ENCODE measurements at regions not wholly inside any gene's neighbourhood (a gene's known extent, or its start where the extent isn't known, plus 50 kb on each side); places are given as distances from the start of the nearest gene placed in this dataset.

GRCh38 chr4:160212078-160212477 is 1109.2 kb downstream of the RAPGEF2 start:
- Mint-ChIP-seq H3K27ac (no peak overlapping the region), H3K9me3 (no peaks in the 10 kb centered on the region), H3K36me3 (ENCODE audit: low read depth) (no peaks in the 10 kb centered on the region), H3K4me1 (no peaks in the 10 kb centered on the region), H3K27me3 (no peaks in the 10 kb centered on the region), H3K4me3 (no peak overlapping the region)
- intact Hi-C loops (cut with micrococcal nuclease), result no loop called here
- no peak for DNase-seq

- H3K4me3 Mint-ChIP-seq, result no peak overlapping the region
- intact Hi-C loops (cut with micrococcal nuclease), result no loop called here
- H3K27me3 Mint-ChIP-seq, result no peaks in the 10 kb centered on the region
- H3K9me3 Mint-ChIP-seq, result no peaks in the 10 kb centered on the region
- H3K27ac Mint-ChIP-seq, result no peak overlapping the region
- DNase-seq, result no peak
- no peaks in the 10 kb centered on the region for H3K4me1 Mint-ChIP-seq
- H3K36me3 Mint-ChIP-seq (ENCODE audit: low read depth), result no peaks in the 10 kb centered on the region
These were observed 1110.5 kb downstream of the RAPGEF2 start for GRCh38 chr4:160213366-160213765.

- no peaks in the 10 kb centered on the region for H3K27me3 Mint-ChIP-seq
- intact Hi-C loops (cut with micrococcal nuclease), result no loop called here
- no peak overlapping the region for H3K4me3 Mint-ChIP-seq
These were observed 1114.5 kb downstream of the RAPGEF2 start for GRCh38 chr4:160217352-160217751.

GRCh38 chr4:160224049-160224448 is 1121.2 kb downstream of the RAPGEF2 start:
- peaks cover 4% of the 10 kb centered on the region for H3K9me3 Mint-ChIP-seq
- no peak overlapping the region for H3K27ac Mint-ChIP-seq
- intact Hi-C loops (cut with micrococcal nuclease), result no loop called here
- no peaks in the 10 kb centered on the region for H3K27me3 Mint-ChIP-seq
- H3K4me3 Mint-ChIP-seq, result no peak overlapping the region
- H3K36me3 Mint-ChIP-seq (ENCODE audit: low read depth), result no peaks in the 10 kb centered on the region
- H3K4me1 Mint-ChIP-seq, result no peaks in the 10 kb centered on the region
- DNase-seq, result no peak

More at GRCh38 chr4:160217352-160217751, 1114.5 kb downstream of the RAPGEF2 start:
- Mint-ChIP-seq H3K4me1 (no peaks in the 10 kb centered on the region), H3K9me3 (no peaks in the 10 kb centered on the region), H3K36me3 (ENCODE audit: low read depth) (no peaks in the 10 kb centered on the region), H3K27ac (no peak overlapping the region)
- no peak for DNase-seq

- no peak overlapping the region for H3K27ac Mint-ChIP-seq
- H3K27me3 Mint-ChIP-seq, result no peaks in the 10 kb centered on the region
These were observed 1130.3 kb downstream of the RAPGEF2 start for GRCh38 chr4:160233141-160233540.

GRCh38 chr4:160235285-160235684 is 1132.4 kb downstream of the RAPGEF2 start:
- DNase-seq, result no peak
- H3K9me3 Mint-ChIP-seq, result no peaks in the 10 kb centered on the region
- H3K4me1 Mint-ChIP-seq, result no peaks in the 10 kb centered on the region
- H3K27ac Mint-ChIP-seq, result no peak overlapping the region
- intact Hi-C loops (cut with micrococcal nuclease), result no loop called here
- no peaks in the 10 kb centered on the region for H3K27me3 Mint-ChIP-seq
- no peaks in the 10 kb centered on the region for H3K36me3 Mint-ChIP-seq (ENCODE audit: low read depth)
- no peak overlapping the region for H3K4me3 Mint-ChIP-seq

More at GRCh38 chr4:160233141-160233540, 1130.3 kb downstream of the RAPGEF2 start:
- Mint-ChIP-seq H3K9me3 (no peaks in the 10 kb centered on the region), H3K4me1 (no peaks in the 10 kb centered on the region), H3K36me3 (ENCODE audit: low read depth) (no peaks in the 10 kb centered on the region), H3K4me3 (no peak overlapping the region)
- no peak for DNase-seq
- intact Hi-C loops (cut with micrococcal nuclease), result no loop called here

GRCh38 chr4:160235771-160236170 is 1132.9 kb downstream of the RAPGEF2 start:
- Mint-ChIP-seq H3K27me3 (no peaks in the 10 kb centered on the region), H3K36me3 (ENCODE audit: low read depth) (no peaks in the 10 kb centered on the region), H3K27ac (no peak overlapping the region), H3K4me1 (no peaks in the 10 kb centered on the region), H3K9me3 (no peaks in the 10 kb centered on the region), H3K4me3 (no peak overlapping the region)
- no peak for DNase-seq
- intact Hi-C loops (cut with micrococcal nuclease), result no loop called here

- no peaks in the 10 kb centered on the region for H3K27me3 Mint-ChIP-seq
- no peaks in the 10 kb centered on the region for H3K9me3 Mint-ChIP-seq
- intact Hi-C loops (cut with micrococcal nuclease), result no loop called here
- H3K27ac Mint-ChIP-seq, result no peak overlapping the region
- H3K4me1 Mint-ChIP-seq, result no peaks in the 10 kb centered on the region
- DNase-seq, result no peak
- H3K36me3 Mint-ChIP-seq (ENCODE audit: low read depth), result no peaks in the 10 kb centered on the region
- no peak overlapping the region for H3K4me3 Mint-ChIP-seq
These were observed 1135.9 kb downstream of the RAPGEF2 start for GRCh38 chr4:160238790-160239189.

- DNase-seq, result no peak
- H3K27ac Mint-ChIP-seq, result no peak overlapping the region
- no peak overlapping the region for H3K4me3 Mint-ChIP-seq
- H3K27me3 Mint-ChIP-seq, result no peaks in the 10 kb centered on the region
- no peaks in the 10 kb centered on the region for H3K36me3 Mint-ChIP-seq (ENCODE audit: low read depth)
- intact Hi-C loops (cut with micrococcal nuclease), result no loop called here
- H3K9me3 Mint-ChIP-seq, result no peaks in the 10 kb centered on the region
- H3K4me1 Mint-ChIP-seq, result no peaks in the 10 kb centered on the region
These were observed 1144.3 kb downstream of the RAPGEF2 start for GRCh38 chr4:160247091-160247656.

- H3K4me3 Mint-ChIP-seq, result no peak overlapping the region
- intact Hi-C loops (cut with micrococcal nuclease), result no loop called here
- H3K4me1 Mint-ChIP-seq, result no peaks in the 10 kb centered on the region
- no peaks in the 10 kb centered on the region for H3K9me3 Mint-ChIP-seq
- H3K27me3 Mint-ChIP-seq, result no peaks in the 10 kb centered on the region
- DNase-seq, result no peak
- no peak overlapping the region for H3K27ac Mint-ChIP-seq
- H3K36me3 Mint-ChIP-seq (ENCODE audit: low read depth), result no peaks in the 10 kb centered on the region
These were observed 1148.8 kb downstream of the RAPGEF2 start for GRCh38 chr4:160251522-160252170.

- Mint-ChIP-seq H3K27me3 (no peaks in the 10 kb centered on the region), H3K4me3 (no peak overlapping the region), H3K36me3 (ENCODE audit: low read depth) (no peaks in the 10 kb centered on the region), H3K4me1 (no peaks in the 10 kb centered on the region), H3K9me3 (peaks cover 3% of the 10 kb centered on the region), H3K27ac (no peak overlapping the region)
- intact Hi-C loops (cut with micrococcal nuclease), result no loop called here
- DNase-seq, result no peak
These were observed 1154.4 kb downstream of the RAPGEF2 start for GRCh38 chr4:160257318-160257717.

GRCh38 chr4:160265014-160265413 is 1162.1 kb downstream of the RAPGEF2 start:
- no peaks in the 10 kb centered on the region for H3K4me1 Mint-ChIP-seq
- no peaks in the 10 kb centered on the region for H3K36me3 Mint-ChIP-seq (ENCODE audit: low read depth)
- no peak overlapping the region for H3K4me3 Mint-ChIP-seq
- H3K27me3 Mint-ChIP-seq, result no peaks in the 10 kb centered on the region
- H3K9me3 Mint-ChIP-seq, result peaks cover 3% of the 10 kb centered on the region
- intact Hi-C loops (cut with micrococcal nuclease), result no loop called here
- DNase-seq, result no peak
- H3K27ac Mint-ChIP-seq, result no peak overlapping the region

GRCh38 chr4:160265836-160266235 is 1163.0 kb downstream of the RAPGEF2 start:
- H3K27me3 Mint-ChIP-seq, result no peaks in the 10 kb centered on the region

GRCh38 chr4:160276785-160277325 is 1174.0 kb downstream of the RAPGEF2 start:
- H3K27me3 Mint-ChIP-seq, result no peaks in the 10 kb centered on the region
- H3K4me3 Mint-ChIP-seq, result no peak overlapping the region
- no peak overlapping the region for H3K27ac Mint-ChIP-seq
- no peaks in the 10 kb centered on the region for H3K4me1 Mint-ChIP-seq
- H3K9me3 Mint-ChIP-seq, result peaks cover 19% of the 10 kb centered on the region
- DNase-seq, result no peak
- H3K36me3 Mint-ChIP-seq (ENCODE audit: low read depth), result no peaks in the 10 kb centered on the region
- intact Hi-C loops (cut with micrococcal nuclease), result no loop called here

More at GRCh38 chr4:160265836-160266235, 1163.0 kb downstream of the RAPGEF2 start:
- Mint-ChIP-seq H3K27ac (no peak overlapping the region), H3K4me1 (no peaks in the 10 kb centered on the region), H3K4me3 (no peak overlapping the region), H3K36me3 (ENCODE audit: low read depth) (no peaks in the 10 kb centered on the region), H3K9me3 (peaks cover 4% of the 10 kb centered on the region)
- intact Hi-C loops (cut with micrococcal nuclease), result no loop called here
- DNase-seq, result no peak

All from activated CD4-positive, alpha-beta T cell treated with anti-CD3 and anti-CD28 coated beads, Interleukin-2, amount 10 ng/mL, durations not matched to agents 24 days and 14 days (primary cell).